Lower leg skin (tissue), 4 donors: ENCODE measurements at regions not wholly inside any gene's neighbourhood (a gene's known extent, or its start where the extent isn't known, plus 50 kb on each side); places are given as distances from the start of the nearest gene placed in this dataset.
"Not testable (repeated sequence)": the region's sequence is repeated elsewhere in the genome, so short reads cannot be mapped to it uniquely, and the experiment has no call there.

Experiments
- DNase-seq, 2 donors: peaks; one replicate each; pipeline ENCODE4 v3.0.0-alpha.2; 2019; ENCODE audit warnings: low spot score in 2 of 2
- H3K4me3 ChIP-seq: fragments of 200-600 bp; sonication (generic); 2 replicates; pipeline ENCODE4 v1.5.1; 2017; ENCODE audit warnings: mild to moderate bottlenecking, low read depth; ENCODE audit not compliant: poor library complexity, severe bottlenecking
- POLR2A ChIP-seq, 2 donors: fragments of 450-650 bp; IDR thresholded peaks; one replicate each; pipeline ENCODE4 v1.6.1; 2016 to 2017; ENCODE audit warnings: antibody characterized with exemption in 2 of 2, mild to moderate bottlenecking in 1 of 2, moderate library complexity in 1 of 2
- WGBS, 2 donors: methylation state at CpG; one replicate each; pipeline ENCODE4 v1.1.5; 2018; 5-methylcytosine and 5-hydroxymethylcytosine counted together
- intact Hi-C: fragments of 100-400 bp; cut with DNase I; formaldehyde crosslinking; loops from one replicate; pipeline ENCODE4 v1.15.0; 2023; ENCODE audit warnings: low total_unique reads
- TF ChIP-seq, protein P1 (sequence below), 3 donors: fragments of 450-650 bp; IDR thresholded peaks; one replicate each; pipeline ENCODE4 v1.5.1; 2016; ENCODE audit warnings: antibody characterized with exemption in 3 of 3, mild to moderate bottlenecking in 3 of 3, moderate library complexity in 2 of 3

DNA sequence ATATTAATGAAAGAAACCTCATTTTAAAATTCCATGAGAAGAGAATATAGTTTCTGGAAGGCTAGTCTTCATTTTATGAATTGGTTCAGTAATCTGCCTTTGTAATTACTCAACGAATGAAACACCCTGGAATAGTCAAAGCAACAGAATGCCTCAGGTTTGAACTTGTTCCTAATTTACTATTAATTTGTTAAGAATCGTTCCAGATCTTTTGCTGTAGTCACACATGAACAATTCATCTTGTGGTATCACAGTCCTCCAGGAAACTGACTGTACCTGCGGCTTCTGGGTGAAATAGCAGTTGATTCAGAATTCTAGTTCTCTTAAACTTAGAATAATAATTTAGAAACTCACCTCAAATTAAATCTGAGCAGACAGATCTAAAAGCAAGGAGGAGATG lies 282.7 kb upstream of the MAP2 start:
- DNase-seq: no peak
- no peak overlapping the region for H3K4me3 ChIP-seq
- WGBS, 2 donors: 37 to 48% methylated on average over 3 of the region's 3 CpGs
- intact Hi-C loops: no loop called here
- TF ChIP-seq, protein P1, sequence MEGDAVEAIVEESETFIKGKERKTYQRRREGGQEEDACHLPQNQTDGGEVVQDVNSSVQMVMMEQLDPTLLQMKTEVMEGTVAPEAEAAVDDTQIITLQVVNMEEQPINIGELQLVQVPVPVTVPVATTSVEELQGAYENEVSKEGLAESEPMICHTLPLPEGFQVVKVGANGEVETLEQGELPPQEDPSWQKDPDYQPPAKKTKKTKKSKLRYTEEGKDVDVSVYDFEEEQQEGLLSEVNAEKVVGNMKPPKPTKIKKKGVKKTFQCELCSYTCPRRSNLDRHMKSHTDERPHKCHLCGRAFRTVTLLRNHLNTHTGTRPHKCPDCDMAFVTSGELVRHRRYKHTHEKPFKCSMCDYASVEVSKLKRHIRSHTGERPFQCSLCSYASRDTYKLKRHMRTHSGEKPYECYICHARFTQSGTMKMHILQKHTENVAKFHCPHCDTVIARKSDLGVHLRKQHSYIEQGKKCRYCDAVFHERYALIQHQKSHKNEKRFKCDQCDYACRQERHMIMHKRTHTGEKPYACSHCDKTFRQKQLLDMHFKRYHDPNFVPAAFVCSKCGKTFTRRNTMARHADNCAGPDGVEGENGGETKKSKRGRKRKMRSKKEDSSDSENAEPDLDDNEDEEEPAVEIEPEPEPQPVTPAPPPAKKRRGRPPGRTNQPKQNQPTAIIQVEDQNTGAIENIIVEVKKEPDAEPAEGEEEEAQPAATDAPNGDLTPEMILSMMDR (IDR thresholded peaks at IDR 0.05): no peak
- TF ChIP-seq POLR2A (IDR thresholded peaks at IDR 0.05): no peak

DNA sequence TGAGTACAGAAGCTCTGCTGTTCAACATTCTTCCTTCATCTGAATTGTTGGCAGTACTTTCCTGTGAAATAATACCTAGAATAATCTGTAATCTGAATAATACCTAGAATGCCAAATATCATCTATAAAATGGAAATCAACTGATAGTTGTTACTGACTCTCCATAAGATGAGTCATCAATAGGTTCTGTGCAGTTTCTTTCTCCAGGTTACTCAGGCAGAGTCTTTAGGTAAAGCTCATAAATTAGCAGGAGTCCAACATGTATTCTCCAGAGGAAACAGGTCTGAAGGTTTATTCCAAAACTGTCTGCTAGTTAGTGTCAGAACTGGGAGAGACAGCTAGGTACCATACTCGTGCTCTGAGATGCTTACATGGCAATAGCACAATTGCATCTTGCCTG lies 282.0 kb upstream of the MAP2 start:
- H3K4me3 ChIP-seq: no peak overlapping the region
- intact Hi-C loops: no loop called here
- no peak for DNase-seq
- TF ChIP-seq, protein P1 (IDR thresholded peaks at IDR 0.05): no peak
- no peak for TF ChIP-seq POLR2A (IDR thresholded peaks at IDR 0.05)
- 71 to 85% methylated on average over 1 of the region's 1 CpG for WGBS, 2 donors

DNA sequence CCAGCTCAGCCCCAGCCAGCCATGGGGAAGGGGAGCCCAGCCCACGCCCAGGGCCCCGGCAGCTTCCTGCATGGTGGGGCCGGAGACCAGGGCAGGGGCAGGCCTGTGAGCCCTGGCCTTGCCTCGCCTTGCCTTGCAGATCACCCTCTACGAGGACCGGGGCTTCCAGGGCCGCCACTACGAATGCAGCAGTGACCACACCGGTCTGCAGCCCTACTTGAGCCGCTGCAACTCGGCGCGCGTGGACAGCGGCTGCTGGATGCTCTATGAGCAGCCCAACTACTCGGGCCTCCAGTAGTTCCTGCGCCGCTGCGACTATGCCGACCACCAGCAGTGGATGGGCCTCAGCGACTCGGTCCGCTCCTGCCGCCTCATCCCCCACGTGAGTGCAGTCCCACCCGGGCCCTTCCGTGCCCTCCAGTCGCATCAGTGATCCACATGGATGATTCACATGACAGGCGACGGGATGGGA lies 278.6 kb upstream of the MAP2 start:
- H3K4me3 ChIP-seq, intact Hi-C loops, DNase-seq: not testable (repeated sequence)
- WGBS, 2 donors: 91 to 94% methylated on average over 30 of the region's 30 CpGs

DNA sequence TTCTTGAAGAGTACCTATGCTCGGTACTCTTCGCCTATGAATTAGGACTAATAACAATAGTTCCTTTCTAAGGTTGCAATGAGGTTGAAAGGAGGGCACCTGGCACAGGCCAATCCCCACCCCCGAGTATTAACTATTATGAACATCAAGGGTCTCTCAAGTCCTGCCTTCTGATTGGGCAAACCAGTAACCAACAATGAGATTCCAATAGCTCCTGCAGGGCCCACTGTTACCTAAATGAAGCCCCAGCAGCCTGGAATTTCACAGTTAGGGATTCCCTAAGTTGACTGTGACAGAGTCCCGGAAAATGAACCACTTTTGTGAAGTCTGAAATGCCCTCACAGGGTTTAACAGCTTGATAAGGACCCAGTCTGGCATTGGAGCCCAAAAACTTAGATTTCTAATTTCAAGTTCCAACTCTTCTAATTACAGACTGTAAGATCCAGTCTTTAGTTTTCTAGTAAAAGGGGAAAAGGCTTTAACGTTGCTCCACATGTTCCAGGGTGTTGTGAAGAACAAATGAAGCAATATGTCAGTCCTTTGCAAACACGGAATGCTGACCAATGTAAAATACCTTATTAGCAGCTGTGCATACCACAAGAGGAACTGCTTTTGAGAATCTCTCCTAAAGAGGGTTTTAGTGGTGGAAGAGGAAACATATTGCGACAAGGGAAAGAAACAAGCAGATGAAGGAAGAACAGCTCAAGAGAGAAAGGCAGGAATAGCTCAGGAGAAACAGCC lies 277.7 kb upstream of the MAP2 start:
- DNase-seq: no peak
- TF ChIP-seq, protein P1 (IDR thresholded peaks at IDR 0.05): no peak
- TF ChIP-seq POLR2A (IDR thresholded peaks at IDR 0.05): no peak
- no peak overlapping the region for H3K4me3 ChIP-seq
- intact Hi-C loops: no loop called here
- WGBS, 2 donors: 73 to 81% methylated on average over 7 of the region's 7 CpGs

DNA sequence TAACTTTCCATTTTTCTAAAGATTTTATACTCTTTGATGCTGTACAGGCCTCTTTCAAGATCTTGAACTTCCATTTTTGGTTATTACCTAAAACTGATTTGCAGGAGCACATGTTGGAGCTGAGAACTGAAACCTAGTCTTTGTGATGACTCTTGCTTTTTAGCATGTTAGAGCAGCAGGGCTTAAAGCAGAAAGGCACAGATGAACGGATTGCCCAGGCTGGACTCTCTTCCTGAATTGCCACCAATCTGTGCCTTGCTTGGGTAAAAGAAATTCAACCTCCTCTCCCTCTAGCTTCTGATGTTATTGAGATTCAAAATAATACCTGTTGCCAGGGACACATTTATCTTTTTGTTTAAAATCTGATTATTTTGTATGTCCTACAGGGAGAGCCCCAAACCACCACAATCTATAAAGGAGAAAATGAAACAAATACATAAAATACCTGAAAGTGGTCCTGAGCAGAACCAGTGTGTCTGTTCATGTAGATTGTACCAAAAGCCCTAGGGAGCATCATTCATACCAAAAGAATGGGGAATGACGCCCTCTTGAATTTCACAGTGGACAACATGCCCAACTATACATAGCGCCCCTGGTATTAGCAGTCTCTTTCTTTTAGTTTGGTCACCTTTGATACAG lies 277.0 kb upstream of the MAP2 start:
- intact Hi-C loops: no loop called here
- no peak overlapping the region for H3K4me3 ChIP-seq
- no peak for DNase-seq
- TF ChIP-seq, protein P1 (IDR thresholded peaks at IDR 0.05): no peak
- 85 to 87% methylated on average over 3 of the region's 3 CpGs for WGBS, 2 donors

DNA sequence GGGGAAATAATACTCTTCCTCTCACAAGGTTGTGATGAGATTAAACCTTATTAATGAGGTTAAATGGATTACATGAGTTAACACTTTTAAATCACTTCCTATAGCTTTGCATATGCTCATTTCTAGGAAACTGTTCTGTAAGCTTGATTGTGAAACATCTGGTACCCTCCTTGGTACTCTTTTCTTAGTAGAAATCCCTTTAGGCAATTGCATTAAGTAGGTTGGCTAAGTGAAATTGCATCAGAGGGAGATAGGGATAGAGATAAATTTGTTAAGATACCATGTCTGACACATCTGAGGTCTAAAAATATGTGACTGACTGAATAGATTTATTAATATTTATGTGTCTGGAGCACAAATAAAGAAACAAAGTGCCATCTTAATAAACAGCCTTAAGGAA lies 275.9 kb upstream of the MAP2 start:
- TF ChIP-seq, protein P1 (IDR thresholded peaks at IDR 0.05): no peak
- TF ChIP-seq POLR2A (IDR thresholded peaks at IDR 0.05): no peak
- DNase-seq: no peak
- no peak overlapping the region for H3K4me3 ChIP-seq
- intact Hi-C loops: no loop called here
